ENCODE measurements at regions not wholly inside any gene's neighbourhood (a gene's known extent, or its start where the extent isn't known, plus 50 kb on each side); places are given as distances from the start of the nearest gene placed in this dataset.
"Not testable (repeated sequence)": the region's sequence is repeated elsewhere in the genome, so short reads cannot be mapped to it uniquely, and the experiment has no call there.

- no peak for DNase-seq
Observed at GRCh38 chr5:166063261-166063660, 2228.2 kb upstream of the WWC1 start.

- DNase-seq = no peak
Observed at GRCh38 chr5:166068547-166069335, 2222.7 kb upstream of the WWC1 start.

GRCh38 chr5:166073901-166074581 is 2217.4 kb upstream of the WWC1 start:
- DNase-seq = no peak

- DNase-seq = no peak
Observed at GRCh38 chr5:166074582-166075481, 2216.6 kb upstream of the WWC1 start.

- DNase-seq = no peak
Observed at GRCh38 chr5:166083183-166083959, 2208.1 kb upstream of the WWC1 start.

- no peak for DNase-seq
Observed at GRCh38 chr5:166086568-166086967, 2204.9 kb upstream of the WWC1 start.

GRCh38 chr5:166088389-166089039 is 2202.9 kb upstream of the WWC1 start:
- DNase-seq = no peak

GRCh38 chr5:166091931-166092330 is 2199.5 kb upstream of the WWC1 start:
- DNase-seq = no peak

- no peak for DNase-seq
Observed at GRCh38 chr5:166093312-166093711, 2198.1 kb upstream of the WWC1 start.

- DNase-seq = no peak
Observed at GRCh38 chr5:166102947-166103346, 2188.5 kb upstream of the WWC1 start.

- no peak for DNase-seq
Observed at GRCh38 chr5:166111021-166111420, 2180.4 kb upstream of the WWC1 start.

GRCh38 chr5:166117072-166118066 is 2174.1 kb upstream of the WWC1 start:
- DNase-seq = no peak

- no peak for DNase-seq
Observed at GRCh38 chr5:166119506-166119905, 2171.9 kb upstream of the WWC1 start.

- no peak for DNase-seq
Observed at GRCh38 chr5:166123717-166124116, 2167.7 kb upstream of the WWC1 start.

- DNase-seq = no peak
Observed at GRCh38 chr5:166127766-166128570, 2163.5 kb upstream of the WWC1 start.

GRCh38 chr5:166145107-166145506 is 2146.3 kb upstream of the WWC1 start:
- not testable (repeated sequence) for DNase-seq

GRCh38 chr5:166163996-166164610 is 2127.3 kb upstream of the WWC1 start:
- DNase-seq = no peak

- DNase-seq = no peak
Observed at GRCh38 chr5:166165596-166165995, 2125.8 kb upstream of the WWC1 start.

- DNase-seq = no peak
Observed at GRCh38 chr5:166166071-166166470, 2125.4 kb upstream of the WWC1 start.
